ENCODE measurements at regions not wholly inside any gene's neighbourhood (a gene's known extent, or its start where the extent isn't known, plus 50 kb on each side); places are given as distances from the start of the nearest gene placed in this dataset.
"Not testable (repeated sequence)": the region's sequence is repeated elsewhere in the genome, so short reads cannot be mapped to it uniquely, and the experiment has no call there.

- no peak for DNase-seq (ENCODE audit: low read depth, low spot score)
Measured at GRCh38 chr22:22372086-22372485, 127.5 kb downstream of the VPREB1 start.

- no peak for DNase-seq (ENCODE audit: low read depth, low spot score)
Measured at GRCh38 chr22:22374163-22374562, 129.6 kb downstream of the VPREB1 start.

- DNase-seq (ENCODE audit: low read depth, low spot score): no peak
Measured at GRCh38 chr22:22374579-22374978, 130.0 kb downstream of the VPREB1 start.

GRCh38 chr22:22375576-22376351 lies 131.2 kb downstream of the VPREB1 start:
- no peak for DNase-seq (ENCODE audit: low read depth, low spot score)

GRCh38 chr22:22376352-22376706 lies 131.7 kb downstream of the VPREB1 start:
- DNase-seq (ENCODE audit: low read depth, low spot score): no peak

GRCh38 chr22:22376884-22377283 lies 131.7 kb downstream of the ZNF280B start:
- not testable (repeated sequence) for DNase-seq (ENCODE audit: low read depth, low spot score)

GRCh38 chr22:22377335-22377734 lies 131.2 kb downstream of the ZNF280B start:
- DNase-seq (ENCODE audit: low read depth, low spot score): no peak

- no peak for DNase-seq (ENCODE audit: low read depth, low spot score)
Measured at GRCh38 chr22:22378446-22379415, 129.8 kb downstream of the ZNF280B start.

- DNase-seq (ENCODE audit: low read depth, low spot score): no peak
Measured at GRCh38 chr22:22380098-22381030, 128.2 kb downstream of the ZNF280B start.

GRCh38 chr22:22381292-22381691 lies 127.2 kb downstream of the ZNF280B start:
- not testable (repeated sequence) for DNase-seq (ENCODE audit: low read depth, low spot score)

GRCh38 chr22:22384267-22384666 lies 124.3 kb downstream of the ZNF280B start:
- no peak for DNase-seq (ENCODE audit: low read depth, low spot score)

- no peak for DNase-seq (ENCODE audit: low read depth, low spot score)
Measured at GRCh38 chr22:22384668-22385244, 123.8 kb downstream of the ZNF280B start.

GRCh38 chr22:22386602-22387385 lies 121.7 kb downstream of the ZNF280B start:
- no peak for DNase-seq (ENCODE audit: low read depth, low spot score)

- no peak for DNase-seq (ENCODE audit: low read depth, low spot score)
Measured at GRCh38 chr22:22387386-22387736, 121.2 kb downstream of the ZNF280B start.

- DNase-seq (ENCODE audit: low read depth, low spot score): no peak
Measured at GRCh38 chr22:22388090-22388489, 120.5 kb downstream of the ZNF280B start.

- DNase-seq (ENCODE audit: low read depth, low spot score): no peak
Measured at GRCh38 chr22:22388494-22388893, 120.0 kb downstream of the ZNF280B start.

GRCh38 chr22:22389467-22389866 lies 119.1 kb downstream of the ZNF280B start:
- no peak for DNase-seq (ENCODE audit: low read depth, low spot score)

- no peak for DNase-seq (ENCODE audit: low read depth, low spot score)
Measured at GRCh38 chr22:22390989-22391388, 117.6 kb downstream of the ZNF280B start.

GRCh38 chr22:22391543-22391942 lies 117.0 kb downstream of the ZNF280B start:
- no peak for DNase-seq (ENCODE audit: low read depth, low spot score)

- DNase-seq (ENCODE audit: low read depth, low spot score): no peak
Measured at GRCh38 chr22:22392131-22392530, 116.4 kb downstream of the ZNF280B start.

All from astrocyte of the hippocampus (primary cell).